Spleen (tissue), 7 donors: ENCODE measurements at regions not wholly inside any gene's neighbourhood (a gene's known extent, or its start where the extent isn't known, plus 50 kb on each side); places are given as distances from the start of the nearest gene placed in this dataset.

Source experiments
- CTCF ChIP-seq, 11 experiments: fragments of 200-600 bp in 7 of 11; fragments of 450-650 bp in 4 of 11; sonication (generic) in 4 of 11; IDR thresholded peaks in 8 of 11; conservative IDR thresholded peaks in 3 of 11; 1 replicate in 7 of 11; 2 replicates in 4 of 11; pipeline versions ENCODE4 v1.4.0 to v1.8.0; 2016 to 2021; ENCODE audit warnings: antibody characterized with exemption in 11 of 11, inconsistent platforms in 4 of 11, mild to moderate bottlenecking in 1 of 11
- POLR2AphosphoS5 ChIP-seq, 3 donors: sonication (generic); formaldehyde crosslinking; IDR thresholded peaks; one replicate each; pipeline ENCODE4 v1.5.1; 2017; ENCODE audit warnings: antibody characterized with exemption in 3 of 3
- donor health status: DM: no; HTN: no; CAD: no; lungs with moderate emphysema.
- donor health status: DM: no; HTN: no; CAD: no.
- donor health status: DM: no; HTN: no; CAD: no.

GRCh38 chr2:116200086-116200485, 1614.4 kb upstream of the DDX18 start:
- no peak for TF ChIP-seq POLR2AphosphoS5 (IDR thresholded peaks at IDR 0.05)
- no peak for TF ChIP-seq CTCF (IDR thresholded peaks at IDR 0.05 in 8 of 11, conservative IDR thresholded peaks at IDR 0.05 in 3 of 11)
